Activated CD8-positive, alpha-beta memory T cell treated with anti-CD3 and anti-CD28 coated beads for 24 hours (primary cell): ENCODE measurements at regions not wholly inside any gene's neighbourhood (a gene's known extent, or its start where the extent isn't known, plus 50 kb on each side); places are given as distances from the start of the nearest gene placed in this dataset.

ENCODE experiments used
- DNase-seq: peaks from one replicate; pipeline ENCODE4 v3.0.0-alpha.2; 2020

DNA sequence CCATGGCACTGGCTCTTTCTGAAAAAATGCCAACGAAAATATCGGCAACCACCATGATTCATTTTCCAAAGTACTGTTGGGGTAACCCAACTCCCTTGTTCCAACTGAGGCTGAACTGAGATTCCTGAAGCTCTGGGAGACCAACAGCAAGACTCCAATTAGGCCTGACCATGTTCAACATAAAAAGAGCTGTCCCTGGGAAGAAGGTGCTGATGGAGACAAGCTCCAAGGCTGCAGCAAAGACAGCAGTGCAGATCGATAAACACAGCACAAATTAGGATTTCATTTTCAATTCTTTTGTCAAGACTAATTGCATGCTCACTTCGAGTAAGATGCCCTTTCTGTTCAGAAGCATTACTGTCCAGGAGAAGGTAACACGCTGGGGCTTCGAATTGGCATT, 968.0 kb downstream of the UQCRFS1 start:
- no peak for DNase-seq

DNA sequence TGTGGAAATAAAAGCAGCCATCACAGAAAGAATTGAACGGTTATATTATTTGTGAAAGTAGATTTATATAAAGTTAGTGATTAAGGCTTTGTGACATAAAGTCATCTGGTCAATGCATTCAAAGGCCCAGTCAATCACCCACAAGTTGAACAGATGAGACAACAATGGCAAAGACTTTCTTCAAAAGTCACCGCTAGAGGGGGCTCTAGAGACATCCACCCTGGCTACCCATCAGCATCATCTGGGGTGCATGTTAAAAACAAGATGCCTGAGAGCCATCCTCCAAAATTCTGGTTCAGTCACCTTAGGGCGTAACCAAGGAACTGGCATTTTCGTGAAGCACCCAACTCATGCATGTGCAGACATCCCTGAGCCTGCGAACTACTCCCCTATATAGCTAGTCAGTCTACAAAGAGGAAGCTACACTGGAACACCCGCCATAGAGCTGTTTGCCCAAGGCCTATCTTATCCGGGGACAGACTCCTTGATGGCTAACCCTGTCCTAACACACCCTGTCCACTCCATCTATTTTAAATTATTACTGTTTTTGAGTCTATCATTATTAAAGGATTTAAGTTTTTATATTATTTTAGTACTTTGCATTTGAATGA, 970.5 kb downstream of the UQCRFS1 start:
- no peak for DNase-seq

GRCh38 chr19:28239270-28239669, 973.7 kb downstream of the UQCRFS1 start:
- no peak for DNase-seq

- DNase-seq: no peak
These were observed 974.6 kb downstream of the UQCRFS1 start for GRCh38 chr19:28238270-28238820.

DNA sequence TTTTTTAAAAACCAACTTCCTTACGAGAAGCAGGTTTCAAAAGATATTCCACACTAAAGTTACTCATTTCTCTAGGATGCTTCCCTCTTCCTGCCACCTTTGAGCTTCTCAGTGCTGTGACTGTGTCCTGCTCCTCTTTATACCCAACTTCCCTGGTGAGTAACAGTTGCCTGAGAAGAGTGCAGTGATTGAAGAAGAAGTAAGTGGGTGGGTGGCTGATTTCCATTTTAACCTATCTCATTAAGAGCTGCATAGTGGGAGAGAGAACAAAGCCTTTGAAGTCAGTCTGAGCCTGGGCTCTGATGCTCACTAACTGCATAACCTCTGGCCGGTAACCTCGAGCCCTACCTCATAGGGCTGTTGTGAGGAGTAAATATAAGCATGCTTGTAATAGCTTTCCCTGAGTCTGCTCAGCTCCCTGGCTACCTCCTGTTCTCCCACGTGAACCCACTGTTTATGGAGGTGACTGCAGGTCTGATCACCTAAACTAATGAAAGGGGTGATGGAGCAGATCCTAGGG, 977.3 kb downstream of the UQCRFS1 start:
- no peak for DNase-seq

DNA sequence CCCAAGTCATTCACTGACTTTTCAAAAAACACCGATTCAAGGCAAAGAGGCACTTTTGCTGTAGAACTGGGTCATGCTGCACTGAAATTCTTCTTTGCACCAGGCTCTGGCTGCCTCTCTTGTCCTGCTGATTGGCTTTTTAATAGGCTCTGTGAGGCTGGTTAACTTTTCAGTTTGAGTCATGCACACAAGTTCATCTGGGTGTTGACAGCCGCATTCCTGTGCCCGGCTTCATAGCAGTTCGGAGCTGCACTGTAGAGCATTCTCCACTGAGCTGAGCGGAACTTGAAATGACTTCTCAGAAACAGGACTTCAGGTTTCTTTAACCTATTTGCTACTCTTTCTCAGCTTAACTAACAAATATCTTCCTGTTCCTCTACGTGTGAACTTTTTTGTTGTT, 978.3 kb downstream of the UQCRFS1 start:
- DNase-seq: no peak

- no peak for DNase-seq
These were observed 984.1 kb downstream of the UQCRFS1 start for GRCh38 chr19:28228854-28229253.

GRCh38 chr19:28224441-28224840, 988.5 kb downstream of the UQCRFS1 start:
- DNase-seq: no peak

DNA sequence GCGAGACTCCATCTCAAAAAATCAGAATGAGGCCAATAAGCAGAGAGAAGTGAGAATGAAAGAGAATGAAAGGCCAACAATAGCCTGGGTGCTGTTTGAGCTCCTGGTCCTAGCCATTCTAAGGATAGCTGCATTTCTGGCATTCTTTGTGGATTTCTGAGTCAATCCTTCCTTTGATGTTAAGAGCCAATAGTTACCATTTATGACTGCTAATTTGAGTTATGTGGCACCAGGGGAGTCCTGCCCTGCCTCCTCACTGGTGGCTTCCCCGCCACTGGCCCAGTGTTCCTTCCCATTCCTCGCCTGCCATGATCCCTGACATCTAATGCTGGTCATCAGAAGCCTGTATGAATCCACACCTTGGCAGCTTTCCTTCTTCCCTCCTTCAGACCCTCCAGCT, 991.2 kb downstream of the UQCRFS1 start:
- no peak for DNase-seq

GRCh38 chr19:28218728-28219127, 994.2 kb downstream of the UQCRFS1 start:
- DNase-seq: no peak

DNA sequence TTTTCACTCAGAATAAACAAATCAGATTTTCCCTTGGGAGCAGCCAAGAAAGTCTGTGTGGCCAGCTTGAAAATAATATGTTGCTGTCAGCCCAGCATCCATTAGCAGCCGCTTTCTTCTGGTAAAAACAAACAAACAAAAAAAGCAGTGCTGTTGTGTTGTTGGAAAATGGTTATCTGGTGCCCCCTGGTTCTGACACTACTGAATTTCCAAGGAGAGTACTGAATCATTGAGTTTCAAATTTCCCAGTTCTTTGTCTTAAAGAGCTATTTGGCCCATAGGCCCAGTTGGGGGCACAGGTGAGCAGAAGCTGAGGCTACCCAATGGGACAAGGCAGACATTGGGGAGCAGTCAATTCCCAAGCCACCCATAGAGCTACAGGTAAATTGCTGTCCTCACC, 995.9 kb downstream of the UQCRFS1 start:
- DNase-seq: no peak

- no peak for DNase-seq
These were observed 999.4 kb downstream of the UQCRFS1 start for GRCh38 chr19:28213470-28214082.

GRCh38 chr19:28210886-28211285, 1002.1 kb downstream of the UQCRFS1 start:
- no peak for DNase-seq

DNA sequence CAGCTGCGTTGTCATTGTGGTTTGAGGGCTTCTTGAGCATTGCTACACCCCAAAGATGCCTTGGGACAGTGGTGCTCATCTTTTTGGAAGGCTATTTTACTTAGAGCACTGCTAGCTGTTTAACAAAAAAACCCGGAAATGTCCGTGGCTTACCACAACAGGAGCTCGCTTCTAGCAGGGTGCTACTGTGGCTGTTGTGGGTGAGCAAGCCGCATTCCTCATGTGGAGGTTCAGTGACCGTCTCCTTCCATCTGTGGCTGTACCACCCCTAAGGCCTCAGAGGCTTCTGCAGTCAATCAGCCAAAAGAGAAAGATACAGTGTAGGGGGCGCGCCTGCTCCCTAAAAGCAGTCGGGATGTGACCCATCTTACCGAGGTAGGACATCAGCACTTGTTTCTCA, 1004.2 kb downstream of the UQCRFS1 start:
- DNase-seq: no peak

GRCh38 chr19:28207244-28207643, 1005.7 kb downstream of the UQCRFS1 start:
- no peak for DNase-seq

DNA sequence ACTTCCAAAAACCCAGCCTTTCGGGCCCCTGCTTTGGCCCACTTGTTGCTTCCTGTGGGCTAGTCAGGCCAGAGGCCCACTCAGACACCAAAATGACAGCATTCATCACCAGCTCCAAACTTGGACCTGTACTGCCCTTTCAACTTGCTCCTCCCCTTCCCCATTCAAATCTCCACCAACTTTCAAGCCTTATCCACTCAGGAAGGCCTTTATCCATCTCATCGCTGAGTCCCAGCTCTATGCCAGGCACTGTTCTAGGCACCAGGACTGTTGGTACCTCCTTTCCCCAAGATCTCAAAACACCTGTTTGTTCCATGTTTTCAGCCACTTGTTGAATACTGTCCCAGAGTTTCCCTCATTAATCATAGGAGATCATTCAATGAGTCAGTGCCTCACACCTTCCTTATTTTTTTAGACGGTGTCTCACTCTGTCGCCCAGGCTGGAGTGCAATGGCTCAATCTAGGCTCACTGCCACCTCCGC, 1011.4 kb downstream of the UQCRFS1 start:
- DNase-seq: no peak

- DNase-seq: no peak
These were observed 1013.6 kb downstream of the UQCRFS1 start for GRCh38 chr19:28199323-28199722.

GRCh38 chr19:28196961-28197360, 1016.0 kb downstream of the UQCRFS1 start:
- no peak for DNase-seq

DNA sequence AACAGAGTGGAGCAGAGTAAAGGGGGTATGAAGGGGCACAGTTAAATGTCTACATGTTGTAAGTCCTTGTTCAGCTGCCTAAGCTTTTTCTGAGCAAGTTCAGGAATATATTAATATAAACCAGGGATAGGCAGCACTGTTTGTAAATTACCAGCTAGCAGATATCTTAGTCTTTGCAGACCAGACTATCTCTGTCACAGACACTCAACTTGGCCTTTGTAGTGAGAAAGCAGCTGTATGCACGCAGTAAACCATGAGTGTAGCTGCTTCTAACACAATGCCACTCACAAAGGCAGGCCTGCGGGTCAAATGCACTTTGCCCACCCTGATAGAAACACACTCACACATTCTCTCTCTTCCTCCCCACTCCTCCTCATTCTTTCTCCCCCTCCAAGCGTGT, 1016.9 kb downstream of the UQCRFS1 start:
- no peak for DNase-seq

- no peak for DNase-seq
These were observed 1027.3 kb downstream of the UQCRFS1 start for GRCh38 chr19:28185646-28186045.

DNA sequence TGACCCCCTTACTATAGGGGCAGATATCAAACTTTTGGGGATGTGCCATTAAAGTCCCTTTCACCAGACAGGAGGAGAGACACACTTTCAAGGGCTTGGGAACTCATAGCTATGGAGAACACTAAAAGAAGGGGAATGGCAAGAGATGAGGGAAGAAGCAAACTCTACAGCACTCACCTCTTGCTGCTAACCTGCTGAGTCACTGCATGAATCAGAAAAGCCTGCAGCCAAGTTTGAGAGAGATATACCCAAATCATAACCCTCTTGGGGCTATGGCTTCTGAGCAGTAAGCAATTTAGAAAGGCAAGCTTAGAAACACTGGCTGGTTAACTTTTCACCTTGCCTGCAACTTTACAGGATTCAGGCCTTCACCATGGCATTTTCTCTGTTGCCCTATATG, 1028.0 kb downstream of the UQCRFS1 start:
- no peak for DNase-seq

DNA sequence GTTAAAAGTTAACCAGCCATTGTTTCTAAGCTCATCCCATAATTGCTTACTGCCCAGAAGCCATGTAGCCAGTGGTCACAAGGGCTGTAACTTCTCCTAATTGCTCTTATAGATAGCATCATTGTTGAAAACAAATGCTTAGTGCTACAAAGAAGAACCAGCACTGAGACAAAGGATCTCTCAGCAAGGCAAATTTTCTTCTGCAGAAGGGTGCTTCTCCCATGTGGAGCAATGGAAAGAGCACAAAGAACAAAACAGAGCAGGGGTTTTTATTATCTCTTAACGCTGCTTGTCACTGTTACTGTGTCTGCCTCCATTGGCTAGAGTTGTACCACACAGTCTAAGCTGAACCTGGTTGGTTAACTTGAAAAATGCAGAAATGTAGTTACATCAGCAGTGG, 1036.8 kb downstream of the UQCRFS1 start:
- no peak for DNase-seq

- DNase-seq: no peak
These were observed 1041.0 kb downstream of the UQCRFS1 start for GRCh38 chr19:28171983-28172382.

GRCh38 chr19:28170066-28170465, 1042.9 kb downstream of the UQCRFS1 start:
- no peak for DNase-seq
